ENCODE measurements at regions not wholly inside any gene's neighbourhood (a gene's known extent, or its start where the extent isn't known, plus 50 kb on each side); places are given as distances from the start of the nearest gene placed in this dataset.

- TF ChIP-seq CTCF (IDR thresholded peaks at IDR 0.05; ENCODE audit: poor library complexity) = no peak
- TF ChIP-seq EZH2 (IDR thresholded peaks at IDR 0.05; ENCODE audit: borderline replicate concordance) = no peak
- TF ChIP-seq EZH2phosphoT487 (IDR thresholded peaks at IDR 0.05; ENCODE audit: low read depth, severe bottlenecking, unreplicated experiment) = no peak
Measured at GRCh38 chr10:91140995-91141549, 79.4 kb upstream of the PCGF5 start.

Data from hepatocyte (in vitro differentiated cells).